Thoracic aorta (tissue), 2 donors: ENCODE measurements at regions not wholly inside any gene's neighbourhood (a gene's known extent, or its start where the extent isn't known, plus 50 kb on each side); places are given as distances from the start of the nearest gene placed in this dataset.

ENCODE experiments used
- ATAC-seq: fragments of 150-250 bp; one replicate; pipeline ENCODE4 v1.8.0; 2017; ENCODE audit warnings: low read depth; ENCODE audit not compliant: insufficient number of reproducible peaks, low FRiP score
- DNase-seq: peaks from one replicate; pipeline ENCODE4 v3.0.0-alpha.2; 2020; ENCODE audit warnings: low spot score
- H3K27ac ChIP-seq, 2 donors: fragments of 200-600 bp; sonication (generic); 1 replicate in 1 of 2; 2 replicates in 1 of 2; pipeline ENCODE4 v1.5.1; 2016; ENCODE audit warnings: mild to moderate bottlenecking in 2 of 2, moderate library complexity in 2 of 2
- H3K27me3 ChIP-seq: fragments of 200-600 bp; sonication (generic); replicated peaks from 2 replicates; pipeline ENCODE4 v1.6.0; 2016; ENCODE audit warnings: mild to moderate bottlenecking; ENCODE audit not compliant: insufficient read depth
- H3K36me3 ChIP-seq: fragments of 200-600 bp; sonication (generic); one replicate; pipeline ENCODE4 v1.5.1; 2016
- H3K4me1 ChIP-seq, 2 donors: fragments of 200-600 bp; sonication (generic); 1 replicate in 1 of 2; 2 replicates in 1 of 2; pipeline versions ENCODE4 v1.5.1 to v1.6.0; 2016; ENCODE audit warnings: low read depth in 2 of 2, mild to moderate bottlenecking in 1 of 2; ENCODE audit not compliant: control insufficient read depth in 1 of 2
- H3K4me3 ChIP-seq: fragments of 200-600 bp; sonication (generic); 2 replicates; pipeline ENCODE4 v1.5.1; 2016; ENCODE audit warnings: mild to moderate bottlenecking
- H3K9me3 ChIP-seq: fragments of 200-600 bp; sonication (generic); 2 replicates; pipeline ENCODE4 v1.5.1; 2016
- CTCF ChIP-seq: fragments of 200-600 bp; sonication (generic); IDR thresholded peaks from one replicate; pipeline ENCODE4 v1.5.1; 2019; ENCODE audit warnings: antibody characterized with exemption

- no peak for ATAC-seq
- Histone ChIP-seq H3K4me3 (no peak overlapping the region), H3K27ac (no peak overlapping the region), H3K36me3 (no peaks in the 10 kb centered on the region), H3K4me1 (peaks cover 0 to 18% of the 10 kb centered on the region in 2 donors), H3K27me3 (no peaks in the 10 kb centered on the region), H3K9me3 (no peaks in the 10 kb centered on the region)
- TF ChIP-seq CTCF: no peak
- DNase-seq: no peak
These were observed 69.8 kb upstream of the NCOR2 start for GRCh38 chr12:124637163-124637562.

- H3K27ac ChIP-seq: no peak overlapping the region
These were observed 68.9 kb upstream of the NCOR2 start for GRCh38 chr12:124636138-124636978.

GRCh38 chr12:124635316-124635715, 67.9 kb upstream of the NCOR2 start:
- TF ChIP-seq CTCF: no peak
- DNase-seq: no peak
- no peak overlapping the region for H3K27ac ChIP-seq
- no peak overlapping the region for H3K4me3 ChIP-seq
- H3K4me1 ChIP-seq: peaks cover 0 to 16% of the 10 kb centered on the region in 2 donors
- no peaks in the 10 kb centered on the region for H3K27me3 ChIP-seq
- no peaks in the 10 kb centered on the region for H3K9me3 ChIP-seq
- no peak for ATAC-seq
- no peaks in the 10 kb centered on the region for H3K36me3 ChIP-seq

More at GRCh38 chr12:124636138-124636978, 68.9 kb upstream of the NCOR2 start:
- Histone ChIP-seq H3K4me1 (peaks cover 0 to 18% of the 10 kb centered on the region in 2 donors), H3K4me3 (no peak overlapping the region), H3K36me3 (no peaks in the 10 kb centered on the region), H3K27me3 (no peaks in the 10 kb centered on the region), H3K9me3 (no peaks in the 10 kb centered on the region)
- TF ChIP-seq CTCF: no peak
- ATAC-seq (no peak), DNase-seq (no peak)

GRCh38 chr12:124633365-124634362, 66.3 kb upstream of the NCOR2 start:
- no peak overlapping the region for H3K27ac ChIP-seq
- H3K4me3 ChIP-seq: no peak overlapping the region
- ATAC-seq: no peak
- no peaks in the 10 kb centered on the region for H3K36me3 ChIP-seq
- no peak for TF ChIP-seq CTCF
- no peak for DNase-seq
- peaks cover 0 to 15% of the 10 kb centered on the region in 2 donors for H3K4me1 ChIP-seq
- H3K27me3 ChIP-seq: no peaks in the 10 kb centered on the region
- H3K9me3 ChIP-seq: no peaks in the 10 kb centered on the region

GRCh38 chr12:124632519-124632984, 65.1 kb upstream of the NCOR2 start:
- no peaks in the 10 kb centered on the region for H3K36me3 ChIP-seq
- H3K27me3 ChIP-seq: no peaks in the 10 kb centered on the region
- TF ChIP-seq CTCF: no peak
- DNase-seq (no peak), ATAC-seq (no peak)
- H3K4me3 ChIP-seq: no peak overlapping the region
- no peak overlapping the region for H3K27ac ChIP-seq
- H3K9me3 ChIP-seq: no peaks in the 10 kb centered on the region
- H3K4me1 ChIP-seq: peaks cover 0 to 15% of the 10 kb centered on the region in 2 donors
